ENCODE measurements at regions not wholly inside any gene's neighbourhood (a gene's known extent, or its start where the extent isn't known, plus 50 kb on each side); places are given as distances from the start of the nearest gene placed in this dataset.

DNA sequence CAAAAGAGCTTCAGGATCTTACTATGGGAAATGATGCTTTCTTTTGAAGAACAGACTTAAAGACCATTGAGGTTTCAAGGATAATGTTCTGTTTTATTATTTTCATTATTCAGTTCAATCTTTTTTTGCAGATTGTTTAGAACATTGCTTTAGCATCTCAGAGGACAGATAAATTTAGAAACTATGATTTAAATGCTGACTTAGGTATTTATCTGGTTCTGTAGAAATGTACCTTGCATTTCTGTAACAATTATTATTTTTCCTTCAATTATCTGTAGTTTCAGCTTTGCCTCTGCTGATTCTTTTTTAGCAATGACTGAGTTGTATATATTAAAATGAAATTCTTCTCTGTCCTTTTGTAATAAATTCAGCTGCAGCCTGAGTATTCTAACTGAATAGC is 205.4 kb upstream of the PCSK2 start:
- TF ChIP-seq, protein P1, sequence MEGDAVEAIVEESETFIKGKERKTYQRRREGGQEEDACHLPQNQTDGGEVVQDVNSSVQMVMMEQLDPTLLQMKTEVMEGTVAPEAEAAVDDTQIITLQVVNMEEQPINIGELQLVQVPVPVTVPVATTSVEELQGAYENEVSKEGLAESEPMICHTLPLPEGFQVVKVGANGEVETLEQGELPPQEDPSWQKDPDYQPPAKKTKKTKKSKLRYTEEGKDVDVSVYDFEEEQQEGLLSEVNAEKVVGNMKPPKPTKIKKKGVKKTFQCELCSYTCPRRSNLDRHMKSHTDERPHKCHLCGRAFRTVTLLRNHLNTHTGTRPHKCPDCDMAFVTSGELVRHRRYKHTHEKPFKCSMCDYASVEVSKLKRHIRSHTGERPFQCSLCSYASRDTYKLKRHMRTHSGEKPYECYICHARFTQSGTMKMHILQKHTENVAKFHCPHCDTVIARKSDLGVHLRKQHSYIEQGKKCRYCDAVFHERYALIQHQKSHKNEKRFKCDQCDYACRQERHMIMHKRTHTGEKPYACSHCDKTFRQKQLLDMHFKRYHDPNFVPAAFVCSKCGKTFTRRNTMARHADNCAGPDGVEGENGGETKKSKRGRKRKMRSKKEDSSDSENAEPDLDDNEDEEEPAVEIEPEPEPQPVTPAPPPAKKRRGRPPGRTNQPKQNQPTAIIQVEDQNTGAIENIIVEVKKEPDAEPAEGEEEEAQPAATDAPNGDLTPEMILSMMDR (optimal IDR thresholded peaks at IDR 0.05 in 1 of 3, IDR thresholded peaks at IDR 0.05 in 1 of 3, conservative IDR thresholded peaks at IDR 0.05 in 1 of 3; ENCODE audit: extremely low read depth in 1 of 3, insufficient read depth in 2 of 3, low read length in 3 of 3) = no peak
- no peak for TF ChIP-seq EZH2 (IDR thresholded peaks at IDR 0.05; ENCODE audit: low read length)

Measured in keratinocyte (primary cell).